Loucy (cell line): ENCODE measurements at regions not wholly inside any gene's neighbourhood (a gene's known extent, or its start where the extent isn't known, plus 50 kb on each side); places are given as distances from the start of the nearest gene placed in this dataset.

Source experiments
- H2AFZ ChIP-seq: fragments of 200-600 bp; sonication (generic); 2 replicates; pipeline ENCODE4 v1.6.0; 2016; ENCODE audit warnings: antibody characterized with exemption, mild to moderate bottlenecking, low read length, moderate library complexity
- H3F3A ChIP-seq: fragments of 200-600 bp; 2 replicates; pipeline ENCODE4 v1.6.0; 2016; ENCODE audit warnings: antibody characterized with exemption, low read depth, mild to moderate bottlenecking
- H3K27me3 ChIP-seq: fragments of 200-600 bp; sonication (generic); 2 replicates; pipeline ENCODE4 v1.6.1; 2014; ENCODE audit warnings: low read length, mild to moderate bottlenecking; ENCODE audit not compliant: insufficient read depth, poor library complexity, severe bottlenecking
- H3K36me3 ChIP-seq: fragments of 200-600 bp; sonication (generic); 2 replicates; pipeline ENCODE4 v1.6.1; 2016; ENCODE audit warnings: low read length; ENCODE audit not compliant: insufficient read depth
- H3K4me1 ChIP-seq: fragments of 200-600 bp; sonication (generic); 2 replicates; pipeline ENCODE4 v1.5.1; 2014; ENCODE audit warnings: low read length, mild to moderate bottlenecking; ENCODE audit not compliant: insufficient read depth, poor library complexity, severe bottlenecking
- H3K4me2 ChIP-seq: fragments of 200-600 bp; sonication (generic); 2 replicates; pipeline ENCODE4 v1.6.0; 2014; ENCODE audit warnings: antibody characterized with exemption, low read length, low read depth, mild to moderate bottlenecking; ENCODE audit not compliant: poor library complexity, severe bottlenecking
- H3K4me3 ChIP-seq: fragments of 200-600 bp; sonication (generic); 2 replicates; pipeline ENCODE4 v1.5.1; 2014; ENCODE audit warnings: low read length, mild to moderate bottlenecking, mixed read lengths; ENCODE audit not compliant: poor library complexity, severe bottlenecking
- H3K79me2 ChIP-seq: fragments of 200-600 bp; sonication (generic); 2 replicates; pipeline ENCODE4 v1.6.1; 2014; ENCODE audit warnings: low read length; ENCODE audit not compliant: insufficient read depth
- H3K9ac ChIP-seq: fragments of 200-600 bp; sonication (generic); 2 replicates; pipeline ENCODE4 v1.6.0; 2014; ENCODE audit warnings: mild to moderate bottlenecking, low read depth, low read length, moderate library complexity; ENCODE audit not compliant: poor library complexity, severe bottlenecking
- H3K9me2 ChIP-seq: fragments of 200-600 bp; sonication (generic); replicated peaks from 2 replicates; pipeline ENCODE4 v1.6.1; 2016; ENCODE audit warnings: low read depth, low read length, mixed read lengths
- H3K9me3 ChIP-seq: fragments of 200-600 bp; sonication (generic); 2 replicates; pipeline ENCODE4 v1.6.1; 2014; ENCODE audit warnings: mild to moderate bottlenecking, antibody characterized with exemption, low read length, low read depth; ENCODE audit not compliant: insufficient read depth
- H4K20me1 ChIP-seq: fragments of 200-600 bp; sonication (generic); 2 replicates; pipeline ENCODE4 v1.6.0; 2014; ENCODE audit warnings: antibody characterized with exemption, low read length, mild to moderate bottlenecking; ENCODE audit not compliant: insufficient read depth, poor library complexity, severe bottlenecking
- EZH2phosphoT487 ChIP-seq: fragments of 200-600 bp; IDR thresholded peaks from 2 replicates; pipeline ENCODE4 v1.6.1; 2018; ENCODE audit warnings: antibody characterized with exemption, mild to moderate bottlenecking, moderate library complexity, borderline replicate concordance
- TF ChIP-seq, protein P1 (sequence below): fragments of 200-600 bp; sonication (generic); conservative IDR thresholded peaks from 2 replicates; pipeline ENCODE4 v1.5.1; 2014; ENCODE audit warnings: mild to moderate bottlenecking, antibody characterized with exemption, low read length

DNA sequence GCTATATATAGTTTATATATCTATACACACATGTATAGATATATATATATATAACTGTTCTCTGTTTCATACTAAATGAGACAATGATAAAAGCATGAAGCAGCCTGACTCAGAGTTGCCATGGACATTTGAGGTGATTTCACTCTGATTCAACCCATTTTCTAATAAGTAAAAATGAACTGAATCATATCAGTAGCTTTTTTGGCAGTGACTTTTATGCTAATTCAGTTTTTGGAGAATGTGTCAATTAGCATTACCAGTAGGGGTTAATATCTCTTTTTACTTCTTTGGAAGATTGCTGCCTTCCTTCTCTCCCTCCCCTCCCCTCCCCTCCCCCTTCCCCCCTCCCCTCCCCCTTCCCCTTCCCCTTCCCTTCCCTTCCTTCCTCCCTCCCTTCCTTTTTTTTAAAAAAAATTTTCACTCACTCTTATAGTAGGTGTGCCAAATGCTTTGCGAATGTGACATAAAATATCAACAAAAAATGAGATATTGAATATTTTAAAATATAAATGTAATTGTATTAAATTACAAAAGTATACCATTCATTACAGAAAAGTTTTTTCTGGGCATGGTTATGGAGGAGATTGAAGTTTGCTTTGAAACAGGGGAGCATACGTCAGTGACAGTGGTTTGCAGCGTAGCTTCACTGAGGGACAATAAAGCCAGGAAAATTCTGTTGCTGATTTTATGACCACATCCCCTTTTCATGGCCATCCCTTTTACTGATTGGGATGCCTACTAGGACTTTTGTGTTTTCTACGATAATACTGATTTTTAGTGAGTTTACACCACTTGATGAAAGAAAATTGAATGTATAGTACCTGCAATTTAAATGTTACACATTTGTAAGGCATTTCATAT, 64.0 kb upstream of the KLF6 start:
- Histone ChIP-seq H3K9ac (no peak overlapping the region), H4K20me1 (no peaks in the 10 kb centered on the region), H3K4me1 (no peaks in the 10 kb centered on the region), H3K36me3 (no peaks in the 10 kb centered on the region), H3F3A (no peaks in the 10 kb centered on the region), H3K27me3 (no peaks in the 10 kb centered on the region), H2AFZ (no peak overlapping the region), H3K9me3 (no peaks in the 10 kb centered on the region), H3K4me3 (no peak overlapping the region), H3K79me2 (no peaks in the 10 kb centered on the region), H3K9me2 (no peaks in the 10 kb centered on the region), H3K4me2 (no peak overlapping the region)
- TF ChIP-seq, protein P1, sequence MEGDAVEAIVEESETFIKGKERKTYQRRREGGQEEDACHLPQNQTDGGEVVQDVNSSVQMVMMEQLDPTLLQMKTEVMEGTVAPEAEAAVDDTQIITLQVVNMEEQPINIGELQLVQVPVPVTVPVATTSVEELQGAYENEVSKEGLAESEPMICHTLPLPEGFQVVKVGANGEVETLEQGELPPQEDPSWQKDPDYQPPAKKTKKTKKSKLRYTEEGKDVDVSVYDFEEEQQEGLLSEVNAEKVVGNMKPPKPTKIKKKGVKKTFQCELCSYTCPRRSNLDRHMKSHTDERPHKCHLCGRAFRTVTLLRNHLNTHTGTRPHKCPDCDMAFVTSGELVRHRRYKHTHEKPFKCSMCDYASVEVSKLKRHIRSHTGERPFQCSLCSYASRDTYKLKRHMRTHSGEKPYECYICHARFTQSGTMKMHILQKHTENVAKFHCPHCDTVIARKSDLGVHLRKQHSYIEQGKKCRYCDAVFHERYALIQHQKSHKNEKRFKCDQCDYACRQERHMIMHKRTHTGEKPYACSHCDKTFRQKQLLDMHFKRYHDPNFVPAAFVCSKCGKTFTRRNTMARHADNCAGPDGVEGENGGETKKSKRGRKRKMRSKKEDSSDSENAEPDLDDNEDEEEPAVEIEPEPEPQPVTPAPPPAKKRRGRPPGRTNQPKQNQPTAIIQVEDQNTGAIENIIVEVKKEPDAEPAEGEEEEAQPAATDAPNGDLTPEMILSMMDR = no peak
- TF ChIP-seq EZH2phosphoT487 = no peak

DNA sequence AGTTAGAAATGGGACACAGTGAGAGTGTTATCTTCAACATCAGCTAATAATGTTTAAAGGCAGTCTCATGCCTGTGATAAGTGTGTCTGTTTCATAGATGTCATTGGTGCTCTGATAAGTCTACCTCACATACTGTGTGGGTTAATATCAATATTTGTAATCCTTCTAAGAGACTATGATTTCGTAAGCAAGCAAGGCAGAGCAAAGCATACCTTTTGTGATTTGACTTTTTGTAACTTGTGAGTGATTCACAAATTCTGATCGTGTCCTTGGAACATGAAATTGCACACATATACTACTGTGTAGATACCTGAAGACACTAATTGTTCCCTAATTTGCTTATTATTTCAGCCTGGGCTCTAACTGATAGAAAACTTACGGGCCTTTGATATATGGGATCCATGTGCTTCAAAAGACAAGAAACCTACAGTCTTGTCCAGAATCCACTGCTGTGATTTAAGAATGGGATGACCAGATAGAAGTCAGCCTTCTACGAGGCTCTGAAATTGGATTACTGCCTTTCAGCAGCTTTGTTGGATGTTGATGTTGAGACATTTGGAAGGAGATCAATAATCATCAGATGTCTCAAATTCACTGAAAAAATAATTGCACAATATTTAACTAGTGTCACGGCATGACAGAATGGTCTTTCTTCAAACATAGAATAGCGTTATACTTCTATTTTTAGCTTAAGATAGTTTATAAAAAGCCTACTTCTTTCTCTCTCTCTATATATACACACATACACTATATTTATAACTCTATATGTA, 63.2 kb upstream of the KLF6 start:
- Histone ChIP-seq H3K4me2 (no peak overlapping the region), H3K79me2 (no peaks in the 10 kb centered on the region), H3K9ac (no peak overlapping the region), H3K9me2 (no peaks in the 10 kb centered on the region), H3K4me3 (no peak overlapping the region), H4K20me1 (no peaks in the 10 kb centered on the region), H2AFZ (no peak overlapping the region), H3F3A (no peaks in the 10 kb centered on the region), H3K4me1 (no peaks in the 10 kb centered on the region), H3K9me3 (no peaks in the 10 kb centered on the region), H3K36me3 (no peaks in the 10 kb centered on the region), H3K27me3 (no peaks in the 10 kb centered on the region)
- no peak for TF ChIP-seq EZH2phosphoT487
- TF ChIP-seq, protein P1 = no peak

DNA sequence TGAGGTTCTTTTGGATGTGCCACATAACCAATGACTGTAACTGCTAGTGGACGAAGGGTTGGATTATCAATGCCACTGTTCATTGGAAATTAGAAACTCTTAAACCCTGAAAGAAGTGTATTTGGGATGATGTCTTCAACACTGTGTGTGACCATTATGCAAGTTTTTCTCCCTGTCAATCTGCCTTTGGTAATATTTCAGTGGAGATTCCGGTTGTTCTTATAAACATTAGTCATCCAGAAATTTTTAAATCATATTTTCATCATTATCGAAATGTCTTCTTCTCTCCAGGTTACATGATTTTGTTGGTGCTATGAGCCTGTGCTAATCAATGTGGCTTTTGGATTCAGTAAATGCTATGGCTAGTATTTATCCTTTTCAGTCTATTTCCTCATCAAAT, 61.7 kb upstream of the KLF6 start:
- no peaks in the 10 kb centered on the region for H3K9me2 ChIP-seq
- no peaks in the 10 kb centered on the region for H3K36me3 ChIP-seq
- TF ChIP-seq EZH2phosphoT487 = no peak
- TF ChIP-seq, protein P1 = no peak
- H3K4me1 ChIP-seq = no peaks in the 10 kb centered on the region
- H3K4me2 ChIP-seq = no peak overlapping the region
- no peaks in the 10 kb centered on the region for H3F3A ChIP-seq
- no peaks in the 10 kb centered on the region for H3K79me2 ChIP-seq
- no peak overlapping the region for H3K9ac ChIP-seq
- no peaks in the 10 kb centered on the region for H3K9me3 ChIP-seq
- H2AFZ ChIP-seq = no peak overlapping the region
- H4K20me1 ChIP-seq = no peaks in the 10 kb centered on the region
- no peak overlapping the region for H3K4me3 ChIP-seq
- no peaks in the 10 kb centered on the region for H3K27me3 ChIP-seq
